HG02885 (cell line): ENCODE measurements at regions not wholly inside any gene's neighbourhood (a gene's known extent, or its start where the extent isn't known, plus 50 kb on each side); places are given as distances from the start of the nearest gene placed in this dataset.
"Not testable (repeated sequence)": the region's sequence is repeated elsewhere in the genome, so short reads cannot be mapped to it uniquely, and the experiment has no call there.

ENCODE experiments used
- ATAC-seq: cut with Tn5 transposase; IDR thresholded peaks from one replicate; pipeline ENCODE4 v1.9.1; 2021; ENCODE audit warnings: mild to moderate bottlenecking; ENCODE audit not compliant: unreplicated experiment, poor library complexity

DNA sequence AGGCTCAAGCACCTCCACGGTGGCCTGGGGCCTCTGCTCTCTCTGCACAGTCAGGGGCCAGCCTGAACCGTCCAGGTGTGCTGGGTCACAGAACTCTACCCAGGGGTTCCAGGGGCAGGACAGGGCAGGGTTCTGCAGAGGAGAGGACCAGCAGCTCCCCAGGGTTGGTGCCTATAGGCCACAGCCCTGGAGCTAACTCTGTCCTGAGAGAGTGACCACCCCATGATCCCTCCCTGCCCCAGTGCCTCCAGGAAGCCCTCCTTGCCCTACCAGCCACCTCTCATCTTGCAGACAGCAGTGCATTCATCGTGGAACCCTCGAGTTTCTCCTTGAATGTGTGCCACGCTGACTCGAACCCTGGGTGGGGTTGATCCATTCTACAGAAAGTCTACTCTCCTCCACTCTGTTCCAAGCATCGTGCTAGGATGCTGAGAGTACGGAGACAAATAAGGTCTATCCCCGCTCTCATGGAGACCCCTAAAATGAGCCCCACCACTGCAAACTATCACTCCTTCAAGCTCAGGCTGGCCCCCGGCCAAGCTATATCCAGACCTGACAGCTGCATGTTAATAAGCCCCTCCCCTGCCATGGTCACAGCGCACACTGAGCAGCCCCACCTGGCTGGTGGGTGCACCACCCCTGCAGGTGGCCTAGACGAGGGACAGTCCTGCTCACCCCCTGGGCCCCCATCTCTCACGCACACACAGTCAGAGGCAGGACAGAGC is 138.1 kb upstream of the FOXD4L5 start:
- ATAC-seq = not testable (repeated sequence)

DNA sequence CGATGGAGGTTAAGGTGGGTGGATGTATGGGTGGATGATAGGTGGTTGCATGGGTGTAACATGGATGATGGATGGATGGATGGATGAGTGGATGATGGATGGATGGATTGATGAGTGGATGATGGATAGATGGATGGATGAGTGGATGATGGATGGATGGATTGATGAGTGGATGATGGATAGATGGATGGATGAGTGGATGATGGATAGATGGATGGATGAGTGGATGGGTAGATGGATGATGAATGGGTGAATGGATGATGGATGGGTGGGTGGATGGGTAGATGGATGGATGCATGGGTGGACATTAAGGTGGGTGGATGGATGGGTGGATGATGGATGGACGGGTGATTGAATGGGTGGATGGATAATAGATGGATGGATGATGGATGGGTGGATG is 136.5 kb upstream of the FOXD4L5 start:
- ATAC-seq = not testable (repeated sequence)

DNA sequence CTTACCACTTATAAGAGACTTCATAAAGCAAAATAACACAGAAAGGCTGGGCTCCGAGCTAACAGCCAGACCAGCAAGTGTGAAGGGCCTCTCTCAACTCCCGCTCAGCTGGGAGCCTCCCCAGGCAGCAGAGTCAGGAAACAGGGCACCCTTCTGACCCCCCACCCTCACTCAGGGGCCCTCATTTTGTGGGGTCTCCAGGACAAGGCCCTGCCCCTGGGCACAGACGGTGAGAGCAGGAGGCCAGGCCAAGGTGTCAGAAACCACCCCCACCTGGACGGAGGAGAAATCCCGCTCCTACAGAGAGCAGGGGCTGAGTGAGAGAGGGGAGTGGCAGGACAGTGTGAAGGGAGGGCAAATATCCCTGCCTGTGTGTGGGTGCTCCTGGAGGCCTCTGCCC is 135.8 kb upstream of the FOXD4L5 start:
- ATAC-seq = no peak

DNA sequence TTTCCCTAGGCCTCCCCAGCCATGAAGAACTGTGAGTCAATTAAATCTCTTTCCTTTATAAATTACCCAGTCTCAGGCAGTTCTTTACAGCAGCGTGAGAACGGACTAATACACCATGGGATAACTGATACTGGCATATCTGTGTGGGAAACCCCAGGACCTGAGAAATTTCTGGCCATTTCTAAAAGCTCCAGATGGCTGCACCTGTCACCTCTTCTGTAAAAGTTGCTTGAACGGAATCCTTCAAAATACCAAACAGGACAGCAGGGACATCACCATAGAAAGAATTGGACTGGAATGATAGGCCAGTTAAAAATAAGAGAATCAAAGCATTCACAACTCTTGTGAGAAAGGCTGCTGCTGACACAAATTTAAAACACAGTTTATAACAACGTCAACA is 134.0 kb upstream of the FOXD4L5 start:
- ATAC-seq = not testable (repeated sequence)

DNA sequence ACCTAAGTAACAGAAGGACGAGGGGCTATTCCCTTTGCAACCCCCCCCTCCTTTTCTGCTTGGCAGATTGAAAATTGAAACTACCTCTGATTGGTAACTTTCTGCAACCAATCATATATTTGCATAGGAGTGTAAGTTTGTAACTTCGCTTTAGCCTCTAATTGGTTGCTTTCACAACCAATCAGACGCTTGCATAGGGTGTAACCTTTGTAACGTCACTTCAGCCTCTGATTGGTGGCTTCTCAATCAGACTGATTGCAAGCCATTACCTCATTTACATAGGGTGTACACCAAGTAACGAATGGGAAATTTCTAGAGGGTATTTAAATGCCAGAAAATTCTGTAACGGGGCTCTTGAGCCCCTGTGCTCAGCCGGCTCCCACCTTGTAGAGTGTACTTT is 131.9 kb upstream of the FOXD4L5 start:
- ATAC-seq = not testable (repeated sequence)

- not testable (repeated sequence) for ATAC-seq
Observed at GRCh38 chr9:65414249-65414648, 129.2 kb upstream of the FOXD4L5 start.

DNA sequence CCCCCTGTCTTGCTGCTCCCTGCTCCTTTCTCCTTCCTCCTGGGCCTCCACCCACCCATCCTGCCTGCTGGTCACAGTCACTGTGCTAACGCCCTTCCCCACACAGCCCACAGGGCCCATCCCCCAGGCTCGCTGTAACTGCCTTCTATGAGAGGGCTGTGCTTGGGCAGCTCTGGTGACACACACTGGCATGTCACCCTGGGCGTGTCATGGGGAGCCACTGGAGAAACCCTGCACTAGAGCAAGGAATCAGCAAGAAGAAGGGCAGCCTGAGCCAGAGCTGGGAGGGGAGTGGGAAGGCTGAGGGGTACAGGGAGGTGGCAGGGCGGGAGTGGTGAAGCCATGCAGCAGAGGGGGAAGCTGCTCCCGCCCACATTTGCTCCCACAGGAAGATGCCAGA is 128.4 kb upstream of the FOXD4L5 start:
- ATAC-seq = not testable (repeated sequence)

DNA sequence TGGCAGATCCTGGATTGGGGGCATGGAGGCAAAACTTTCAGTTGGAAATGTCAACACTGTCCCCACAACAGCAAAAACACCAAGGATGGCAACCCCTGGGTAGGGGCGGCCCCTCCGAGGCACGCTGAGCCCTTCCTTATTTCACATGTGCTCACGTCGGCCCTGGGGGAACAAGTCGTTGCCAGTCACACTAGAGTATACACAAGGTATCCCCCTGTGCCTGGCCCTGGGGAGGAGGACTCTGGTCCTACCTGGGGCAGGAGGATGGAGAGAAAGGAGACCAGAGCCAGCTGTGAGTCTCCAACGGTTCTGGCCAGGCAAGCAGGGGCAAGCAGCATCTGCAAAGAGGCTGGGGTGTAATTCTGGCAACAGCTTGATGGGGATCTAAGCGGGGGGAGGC is 126.9 kb upstream of the FOXD4L5 start:
- no peak for ATAC-seq

GRCh38 chr9:65411336-65411735 is 126.3 kb upstream of the FOXD4L5 start:
- ATAC-seq = no peak

DNA sequence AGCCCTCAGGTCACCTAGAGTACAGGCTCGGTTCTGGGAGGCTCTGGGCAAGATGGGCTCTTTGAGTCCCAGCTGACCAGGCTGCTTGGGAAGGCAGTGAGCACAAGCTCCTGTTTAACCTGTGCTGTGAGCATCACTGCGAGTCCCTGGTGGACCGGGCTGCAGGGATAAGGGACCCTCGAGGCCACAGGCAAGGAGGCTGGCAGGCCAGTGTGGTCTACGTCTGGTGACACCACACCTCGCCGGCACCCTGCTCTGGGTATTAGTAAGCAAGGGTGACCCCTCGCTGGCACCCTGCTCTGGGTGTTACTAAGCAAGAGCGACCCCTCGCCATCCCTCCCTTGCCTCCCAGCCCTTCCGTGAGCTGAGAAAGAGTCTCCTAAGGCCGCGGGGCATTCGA is 125.9 kb upstream of the FOXD4L5 start:
- ATAC-seq = no peak

- ATAC-seq = no peak
Observed at GRCh38 chr9:65409471-65409980, 124.5 kb upstream of the FOXD4L5 start.

DNA sequence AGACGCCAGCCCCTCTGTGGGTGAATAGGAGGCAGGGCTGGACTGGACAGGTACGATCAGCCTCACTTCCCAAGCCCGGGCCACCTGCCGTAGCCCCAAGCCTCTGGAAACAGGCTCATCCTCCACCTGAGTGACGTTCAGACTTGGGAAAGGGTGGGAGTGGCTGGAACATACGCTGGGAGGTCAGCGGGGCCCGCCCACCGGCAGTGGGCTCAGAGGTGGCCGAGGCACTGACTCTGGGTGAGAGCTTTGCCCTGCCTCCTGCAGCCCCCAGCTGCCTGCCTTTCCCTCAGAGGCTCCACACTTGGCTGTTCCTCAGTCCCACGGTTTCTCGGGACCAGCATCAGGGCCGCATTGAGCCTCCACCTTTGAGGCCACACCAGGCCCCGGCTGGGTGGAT is 123.8 kb upstream of the FOXD4L5 start:
- not testable (repeated sequence) for ATAC-seq

DNA sequence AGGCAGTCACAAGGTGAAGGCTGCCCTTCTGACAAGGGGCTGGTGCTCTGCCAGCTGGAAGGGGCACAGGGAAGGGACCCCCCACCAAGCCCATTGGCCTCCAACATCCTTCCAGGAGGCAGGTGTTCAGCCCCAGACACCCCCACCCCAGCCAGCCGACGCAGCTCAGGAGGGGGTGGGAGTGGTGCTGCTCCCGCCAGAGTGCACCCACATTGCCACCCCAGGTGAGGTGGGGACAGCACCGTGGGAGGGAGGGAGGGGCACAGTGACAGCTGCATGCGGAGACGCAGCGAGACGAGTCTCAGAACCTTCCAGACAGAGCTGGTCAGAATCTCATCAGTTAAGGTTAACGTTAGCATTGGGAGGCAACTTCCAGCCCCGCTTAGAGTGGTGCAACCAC is 121.6 kb upstream of the FOXD4L5 start:
- ATAC-seq = not testable (repeated sequence)

DNA sequence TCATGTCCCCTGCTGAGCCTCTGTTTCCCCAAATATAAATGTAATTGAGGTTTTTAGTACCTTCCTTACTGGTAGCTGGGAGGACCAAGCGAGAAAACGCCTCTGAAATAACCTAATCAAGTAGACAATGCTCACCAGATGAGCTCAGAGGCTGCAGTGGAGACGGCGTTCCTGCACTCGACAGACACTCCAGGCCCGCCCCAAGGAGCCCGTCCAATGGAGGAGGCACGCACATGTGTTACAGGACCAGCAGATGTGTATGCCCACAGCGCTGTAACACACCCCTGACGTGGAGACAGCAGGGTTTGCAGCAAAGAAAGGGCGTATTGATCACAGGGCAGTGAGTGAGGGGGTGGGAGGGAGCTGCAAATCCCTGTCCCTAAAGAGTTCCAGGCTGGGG is 120.8 kb upstream of the FOXD4L5 start:
- ATAC-seq = not testable (repeated sequence)

GRCh38 chr9:65405253-65405652 is 120.2 kb upstream of the FOXD4L5 start:
- no peak for ATAC-seq

DNA sequence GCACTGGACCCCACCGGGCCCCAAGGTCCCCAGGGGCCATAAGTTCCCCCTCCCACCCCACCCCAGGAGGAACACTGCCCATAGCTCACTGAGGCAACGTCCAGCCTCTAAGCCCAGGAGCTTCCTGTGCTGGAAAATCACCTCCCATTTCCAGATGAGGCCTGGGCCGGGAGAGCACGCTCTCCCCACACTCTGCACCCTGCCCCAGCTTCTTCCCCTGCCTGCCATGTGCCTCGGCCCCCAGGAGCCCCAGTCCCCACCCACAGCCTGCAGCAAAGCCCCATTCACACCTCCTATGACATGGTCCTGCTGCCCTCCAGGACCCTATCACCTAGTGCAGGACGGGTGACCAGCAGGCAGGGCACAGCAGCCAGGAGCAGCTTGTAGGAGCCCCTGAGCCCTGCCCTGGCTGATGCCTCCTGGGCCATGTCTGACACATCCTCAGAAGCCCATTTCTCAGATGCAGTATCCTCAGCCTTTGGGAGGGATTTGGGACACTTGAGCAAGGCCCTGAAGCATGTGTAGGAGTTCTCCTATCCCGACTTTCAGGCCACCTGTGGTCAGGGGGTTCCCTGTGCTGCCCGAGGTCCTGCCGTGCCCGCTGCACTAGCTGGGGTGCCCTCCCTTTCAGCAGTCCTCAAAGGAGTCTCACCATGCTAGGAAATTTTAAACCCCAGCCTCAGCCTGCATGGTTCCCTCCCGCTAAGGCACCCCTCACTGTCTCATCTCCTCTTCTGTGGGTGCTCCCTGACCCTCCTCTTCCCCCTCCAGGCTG is 119.4 kb upstream of the FOXD4L5 start:
- ATAC-seq = no peak

DNA sequence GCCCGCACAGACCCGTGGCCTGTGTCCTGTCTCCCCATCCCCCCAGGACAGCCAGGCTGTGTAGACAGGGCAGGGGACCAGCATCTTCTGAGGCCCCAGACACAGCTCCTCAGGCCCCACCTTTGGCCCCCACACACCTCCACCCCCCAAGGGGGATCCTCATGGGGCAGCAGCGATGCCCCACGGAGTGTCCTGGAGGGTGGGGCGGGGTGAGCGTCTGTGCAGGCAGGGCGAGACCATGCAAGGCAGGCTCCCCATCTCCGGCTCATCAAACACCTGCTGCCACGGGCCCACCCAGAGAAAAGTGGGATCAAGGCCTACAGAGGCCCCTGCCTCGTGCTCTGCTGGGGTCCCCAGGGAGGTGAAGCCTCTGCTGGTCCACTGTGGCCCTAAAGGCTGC is 118.7 kb upstream of the FOXD4L5 start:
- no peak for ATAC-seq

DNA sequence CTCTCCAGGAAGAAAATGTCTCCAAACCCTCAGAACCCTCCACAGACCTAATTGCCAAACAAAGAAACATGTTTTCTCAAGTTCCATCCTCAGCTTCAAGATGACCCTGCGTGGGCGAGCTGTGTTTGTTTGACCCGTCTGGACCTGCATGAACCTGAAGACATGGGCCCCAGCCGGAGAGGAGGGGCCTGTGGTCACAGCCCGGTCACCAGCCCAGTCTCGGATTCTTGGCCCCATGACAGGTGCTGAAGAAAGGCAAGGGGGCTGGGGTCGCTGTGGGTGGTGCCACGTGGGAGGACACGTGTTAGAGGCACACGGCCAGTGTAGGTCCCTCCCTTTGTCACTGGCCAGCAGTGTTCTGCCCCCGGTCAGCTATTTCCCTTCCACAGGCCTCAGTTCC is 118.1 kb upstream of the FOXD4L5 start:
- not testable (repeated sequence) for ATAC-seq

DNA sequence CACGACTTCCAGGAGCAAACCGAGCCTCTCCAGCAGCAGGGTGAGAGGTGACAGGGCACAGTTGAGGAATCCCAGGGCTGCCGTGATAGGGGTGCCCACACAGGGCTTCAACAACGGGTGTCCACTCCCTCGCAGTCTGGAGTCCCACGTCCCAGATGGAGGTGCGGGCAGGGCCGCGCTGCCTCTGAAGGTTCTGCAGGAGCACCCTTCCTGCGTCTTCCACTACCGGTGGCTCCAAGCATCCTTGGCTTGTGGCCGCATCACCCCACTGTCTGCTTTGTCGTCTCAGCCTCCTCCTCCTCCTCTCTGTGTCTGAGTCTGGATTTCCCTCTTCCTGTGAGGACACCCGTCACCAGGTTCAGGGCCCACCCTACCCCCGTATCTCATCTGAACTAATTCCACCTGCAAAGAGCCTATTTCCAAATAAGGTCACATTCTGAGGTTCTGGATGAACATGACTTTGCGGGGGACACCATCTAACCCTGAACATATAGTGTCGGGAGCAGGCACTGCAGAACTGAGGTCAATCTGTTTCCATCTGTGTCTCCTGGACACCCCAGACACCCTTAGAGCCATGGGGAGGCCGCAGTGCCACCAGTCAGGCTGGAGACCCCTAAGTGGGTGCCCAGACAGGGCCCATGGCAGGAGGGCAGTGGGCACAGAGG is 117.3 kb upstream of the FOXD4L5 start:
- ATAC-seq = not testable (repeated sequence)

DNA sequence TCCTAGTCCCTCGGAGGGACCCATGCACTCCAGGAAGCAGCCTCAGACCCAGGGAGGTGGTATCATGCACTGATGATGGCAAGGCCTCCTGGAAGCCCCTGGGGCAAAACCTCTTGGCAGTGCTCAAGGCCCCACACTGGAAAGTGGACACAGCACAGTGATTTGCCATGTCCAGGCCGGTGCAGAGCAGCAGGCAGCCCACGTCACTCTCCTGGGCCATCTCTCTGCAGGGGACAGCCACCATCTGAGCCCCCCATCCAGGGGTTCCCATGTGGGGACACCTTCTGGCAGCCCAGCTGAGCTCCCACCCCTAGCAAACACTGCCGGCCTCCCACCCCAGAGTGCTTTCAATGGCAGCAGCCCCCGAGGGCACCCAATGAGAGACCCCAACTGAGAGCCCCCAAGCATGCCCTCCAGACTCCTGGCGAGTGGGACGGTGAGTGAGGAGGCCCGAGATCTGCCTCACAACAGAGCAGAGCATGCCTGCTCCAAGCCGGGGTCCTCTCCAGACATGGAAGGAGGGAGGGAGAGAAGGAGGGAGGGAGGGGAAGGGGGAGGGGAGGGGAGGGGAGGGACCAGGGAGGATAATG is 116.5 kb upstream of the FOXD4L5 start:
- not testable (repeated sequence) for ATAC-seq

DNA sequence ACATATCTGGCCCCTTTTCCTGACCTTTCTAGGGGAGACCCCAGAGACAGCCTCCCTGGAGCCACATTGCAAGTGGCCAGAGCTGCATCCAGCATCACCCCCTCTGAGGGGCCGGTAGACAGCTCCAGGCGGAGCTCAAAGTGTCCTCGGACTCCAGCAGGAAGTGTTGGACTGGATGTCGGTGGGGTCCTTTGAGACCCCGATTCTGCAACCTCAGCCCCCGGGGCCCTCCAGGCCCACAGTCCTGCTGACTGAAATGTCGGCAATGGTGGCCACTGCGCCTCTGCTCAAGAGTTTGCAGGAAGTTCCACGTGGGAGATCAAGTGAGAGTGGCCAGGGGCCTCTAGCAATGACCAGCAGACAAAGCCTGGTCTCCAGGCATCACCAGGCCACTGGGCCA is 115.9 kb upstream of the FOXD4L5 start:
- ATAC-seq = no peak
